ENCODE measurements at regions not wholly inside any gene's neighbourhood (a gene's known extent, or its start where the extent isn't known, plus 50 kb on each side); places are given as distances from the start of the nearest gene placed in this dataset.

- WGBS, 2 donors: 58 to 67% methylated on average over 6 of the region's 6 CpGs
- H3K9me3 ChIP-seq (ENCODE audit: control insufficient read depth in 2 of 2, insufficient read depth in 1 of 2, low read depth in 1 of 2, low read length in 1 of 2): peaks cover 0 to 2% of the 10 kb centered on the region in 2 donors
- H3K36me3 ChIP-seq (ENCODE audit: control insufficient read depth in 2 of 2, insufficient read depth in 2 of 2, low read length in 1 of 2): no peaks in the 10 kb centered on the region
- H3K4me1 ChIP-seq (ENCODE audit: control insufficient read depth in 2 of 2, insufficient read depth in 2 of 2, low read length in 1 of 2): no peaks in the 10 kb centered on the region
- H3K4me3 ChIP-seq (ENCODE audit: low read depth in 1 of 2, low read length in 2 of 2): no peak overlapping the region
- H3K27me3 ChIP-seq (ENCODE audit: control insufficient read depth in 1 of 2, insufficient read depth in 2 of 2, low read length in 2 of 2): no peaks in the 10 kb centered on the region
- H3K27ac ChIP-seq (ENCODE audit: low read depth in 2 of 2, low read length in 1 of 2): no peak overlapping the region
Measured at GRCh38 chr19:31960474-31960873, 384.9 kb upstream of the ZNF507 start.

GRCh38 chr19:31961191-31961590 is 384.2 kb upstream of the ZNF507 start:
- Histone ChIP-seq H3K4me1 (ENCODE audit: control insufficient read depth in 2 of 2, insufficient read depth in 2 of 2, low read length in 1 of 2) (no peaks in the 10 kb centered on the region), H3K36me3 (ENCODE audit: control insufficient read depth in 2 of 2, insufficient read depth in 2 of 2, low read length in 1 of 2) (no peaks in the 10 kb centered on the region), H3K27ac (ENCODE audit: low read depth in 2 of 2, low read length in 1 of 2) (no peak overlapping the region), H3K27me3 (ENCODE audit: control insufficient read depth in 1 of 2, insufficient read depth in 2 of 2, low read length in 2 of 2) (no peaks in the 10 kb centered on the region), H3K9me3 (ENCODE audit: control insufficient read depth in 2 of 2, insufficient read depth in 1 of 2, low read depth in 1 of 2, low read length in 1 of 2) (peaks cover 0 to 2% of the 10 kb centered on the region in 2 donors), H3K4me3 (ENCODE audit: low read depth in 1 of 2, low read length in 2 of 2) (no peak overlapping the region)
- 41 to 59% methylated on average over 4 of the region's 4 CpGs for WGBS, 2 donors

GRCh38 chr19:31961667-31962066 is 383.7 kb upstream of the ZNF507 start:
- WGBS, 2 donors: 49 to 58% methylated on average over 3 of the region's 3 CpGs

GRCh38 chr19:31962561-31962996 is 382.8 kb upstream of the ZNF507 start:
- Histone ChIP-seq H3K36me3 (ENCODE audit: control insufficient read depth in 2 of 2, insufficient read depth in 2 of 2, low read length in 1 of 2) (no peaks in the 10 kb centered on the region), H3K27ac (ENCODE audit: low read depth in 2 of 2, low read length in 1 of 2) (no peak overlapping the region), H3K27me3 (ENCODE audit: control insufficient read depth in 1 of 2, insufficient read depth in 2 of 2, low read length in 2 of 2) (no peaks in the 10 kb centered on the region), H3K4me3 (ENCODE audit: low read depth in 1 of 2, low read length in 2 of 2) (no peak overlapping the region), H3K9me3 (ENCODE audit: control insufficient read depth in 2 of 2, insufficient read depth in 1 of 2, low read depth in 1 of 2, low read length in 1 of 2) (peaks cover 0 to 2% of the 10 kb centered on the region in 2 donors), H3K4me1 (ENCODE audit: control insufficient read depth in 2 of 2, insufficient read depth in 2 of 2, low read length in 1 of 2) (no peaks in the 10 kb centered on the region)
- WGBS, 2 donors: 17 to 20% methylated on average over 5 of the region's 5 CpGs

More at GRCh38 chr19:31961667-31962066, 383.7 kb upstream of the ZNF507 start:
- Histone ChIP-seq H3K36me3 (ENCODE audit: control insufficient read depth in 2 of 2, insufficient read depth in 2 of 2, low read length in 1 of 2) (no peaks in the 10 kb centered on the region), H3K27ac (ENCODE audit: low read depth in 2 of 2, low read length in 1 of 2) (no peak overlapping the region), H3K4me3 (ENCODE audit: low read depth in 1 of 2, low read length in 2 of 2) (no peak overlapping the region), H3K4me1 (ENCODE audit: control insufficient read depth in 2 of 2, insufficient read depth in 2 of 2, low read length in 1 of 2) (no peaks in the 10 kb centered on the region), H3K27me3 (ENCODE audit: control insufficient read depth in 1 of 2, insufficient read depth in 2 of 2, low read length in 2 of 2) (no peaks in the 10 kb centered on the region), H3K9me3 (ENCODE audit: control insufficient read depth in 2 of 2, insufficient read depth in 1 of 2, low read depth in 1 of 2, low read length in 1 of 2) (peaks cover 0 to 2% of the 10 kb centered on the region in 2 donors)

- Histone ChIP-seq H3K4me3 (ENCODE audit: low read depth in 1 of 2, low read length in 2 of 2) (no peak overlapping the region), H3K4me1 (ENCODE audit: control insufficient read depth in 2 of 2, insufficient read depth in 2 of 2, low read length in 1 of 2) (no peaks in the 10 kb centered on the region), H3K36me3 (ENCODE audit: control insufficient read depth in 2 of 2, insufficient read depth in 2 of 2, low read length in 1 of 2) (no peaks in the 10 kb centered on the region), H3K27ac (ENCODE audit: low read depth in 2 of 2, low read length in 1 of 2) (no peak overlapping the region), H3K9me3 (ENCODE audit: control insufficient read depth in 2 of 2, insufficient read depth in 1 of 2, low read depth in 1 of 2, low read length in 1 of 2) (peaks cover 0 to 2% of the 10 kb centered on the region in 2 donors), H3K27me3 (ENCODE audit: control insufficient read depth in 1 of 2, insufficient read depth in 2 of 2, low read length in 2 of 2) (no peaks in the 10 kb centered on the region)
- 80 to 81% methylated on average over 4 of the region's 4 CpGs for WGBS, 2 donors
Measured at GRCh38 chr19:31963746-31964145, 381.7 kb upstream of the ZNF507 start.

GRCh38 chr19:31969016-31969415 is 376.4 kb upstream of the ZNF507 start:
- Histone ChIP-seq H3K9me3 (ENCODE audit: control insufficient read depth in 2 of 2, insufficient read depth in 1 of 2, low read depth in 1 of 2, low read length in 1 of 2) (no peaks in the 10 kb centered on the region), H3K27me3 (ENCODE audit: control insufficient read depth in 1 of 2, insufficient read depth in 2 of 2, low read length in 2 of 2) (no peaks in the 10 kb centered on the region), H3K4me3 (ENCODE audit: low read depth in 1 of 2, low read length in 2 of 2) (no peak overlapping the region), H3K36me3 (ENCODE audit: control insufficient read depth in 2 of 2, insufficient read depth in 2 of 2, low read length in 1 of 2) (no peaks in the 10 kb centered on the region), H3K27ac (ENCODE audit: low read depth in 2 of 2, low read length in 1 of 2) (no peak overlapping the region), H3K4me1 (ENCODE audit: control insufficient read depth in 2 of 2, insufficient read depth in 2 of 2, low read length in 1 of 2) (no peaks in the 10 kb centered on the region)
- 49 to 54% methylated on average over 5 of the region's 5 CpGs for WGBS, 2 donors

- no peak overlapping the region for H3K27ac ChIP-seq (ENCODE audit: low read depth in 2 of 2, low read length in 1 of 2)
- H3K27me3 ChIP-seq (ENCODE audit: control insufficient read depth in 1 of 2, insufficient read depth in 2 of 2, low read length in 2 of 2): no peaks in the 10 kb centered on the region
- 64 to 67% methylated on average over 2 of the region's 2 CpGs for WGBS, 2 donors
- no peaks in the 10 kb centered on the region for H3K9me3 ChIP-seq (ENCODE audit: control insufficient read depth in 2 of 2, insufficient read depth in 1 of 2, low read depth in 1 of 2, low read length in 1 of 2)
- no peaks in the 10 kb centered on the region for H3K36me3 ChIP-seq (ENCODE audit: control insufficient read depth in 2 of 2, insufficient read depth in 2 of 2, low read length in 1 of 2)
- H3K4me1 ChIP-seq (ENCODE audit: control insufficient read depth in 2 of 2, insufficient read depth in 2 of 2, low read length in 1 of 2): no peaks in the 10 kb centered on the region
- H3K4me3 ChIP-seq (ENCODE audit: low read depth in 1 of 2, low read length in 2 of 2): no peak overlapping the region
Measured at GRCh38 chr19:31970027-31970461, 375.4 kb upstream of the ZNF507 start.

GRCh38 chr19:31974290-31974689 is 371.1 kb upstream of the ZNF507 start:
- no peaks in the 10 kb centered on the region for H3K9me3 ChIP-seq (ENCODE audit: control insufficient read depth in 2 of 2, insufficient read depth in 1 of 2, low read depth in 1 of 2, low read length in 1 of 2)
- H3K4me1 ChIP-seq (ENCODE audit: control insufficient read depth in 2 of 2, insufficient read depth in 2 of 2, low read length in 1 of 2): no peaks in the 10 kb centered on the region
- no peaks in the 10 kb centered on the region for H3K27me3 ChIP-seq (ENCODE audit: control insufficient read depth in 1 of 2, insufficient read depth in 2 of 2, low read length in 2 of 2)
- H3K36me3 ChIP-seq (ENCODE audit: control insufficient read depth in 2 of 2, insufficient read depth in 2 of 2, low read length in 1 of 2): no peaks in the 10 kb centered on the region
- WGBS, 2 donors: 78 to 84% methylated on average over 4 of the region's 4 CpGs
- no peak overlapping the region for H3K27ac ChIP-seq (ENCODE audit: low read depth in 2 of 2, low read length in 1 of 2)
- H3K4me3 ChIP-seq (ENCODE audit: low read depth in 1 of 2, low read length in 2 of 2): no peak overlapping the region

- no peaks in the 10 kb centered on the region for H3K4me1 ChIP-seq (ENCODE audit: control insufficient read depth in 2 of 2, insufficient read depth in 2 of 2, low read length in 1 of 2)
- no peak overlapping the region for H3K4me3 ChIP-seq (ENCODE audit: low read depth in 1 of 2, low read length in 2 of 2)
- H3K27me3 ChIP-seq (ENCODE audit: control insufficient read depth in 1 of 2, insufficient read depth in 2 of 2, low read length in 2 of 2): no peaks in the 10 kb centered on the region
- 89 to 94% methylated on average over 4 of the region's 4 CpGs for WGBS, 2 donors
- H3K9me3 ChIP-seq (ENCODE audit: control insufficient read depth in 2 of 2, insufficient read depth in 1 of 2, low read depth in 1 of 2, low read length in 1 of 2): no peaks in the 10 kb centered on the region
- no peaks in the 10 kb centered on the region for H3K36me3 ChIP-seq (ENCODE audit: control insufficient read depth in 2 of 2, insufficient read depth in 2 of 2, low read length in 1 of 2)
- no peak overlapping the region for H3K27ac ChIP-seq (ENCODE audit: low read depth in 2 of 2, low read length in 1 of 2)
Measured at GRCh38 chr19:31974941-31975340, 370.5 kb upstream of the ZNF507 start.

- WGBS, 2 donors: 83 to 92% methylated on average over 4 of the region's 4 CpGs
- H3K4me1 ChIP-seq (ENCODE audit: control insufficient read depth in 2 of 2, insufficient read depth in 2 of 2, low read length in 1 of 2): no peaks in the 10 kb centered on the region
- no peaks in the 10 kb centered on the region for H3K36me3 ChIP-seq (ENCODE audit: control insufficient read depth in 2 of 2, insufficient read depth in 2 of 2, low read length in 1 of 2)
Measured at GRCh38 chr19:31975461-31975860, 369.9 kb upstream of the ZNF507 start.

More at GRCh38 chr19:31975461-31975860, 369.9 kb upstream of the ZNF507 start:
- H3K9me3 ChIP-seq (ENCODE audit: control insufficient read depth in 2 of 2, insufficient read depth in 1 of 2, low read depth in 1 of 2, low read length in 1 of 2): no peaks in the 10 kb centered on the region
- no peak overlapping the region for H3K4me3 ChIP-seq (ENCODE audit: low read depth in 1 of 2, low read length in 2 of 2)
- H3K27ac ChIP-seq (ENCODE audit: low read depth in 2 of 2, low read length in 1 of 2): no peak overlapping the region
- no peaks in the 10 kb centered on the region for H3K27me3 ChIP-seq (ENCODE audit: control insufficient read depth in 1 of 2, insufficient read depth in 2 of 2, low read length in 2 of 2)
